H1 (cell line): ENCODE measurements at regions not wholly inside any gene's neighbourhood (a gene's known extent, or its start where the extent isn't known, plus 50 kb on each side); places are given as distances from the start of the nearest gene placed in this dataset.

Experiments used
- CTCF ChIP-seq, 3 experiments: IDR thresholded peaks; 1 replicate in 2 of 3; 2 replicates in 1 of 3; pipeline versions ENCODE4 v1.5.1 to v1.6.1; 2011; ENCODE audit warnings: low read length in 3 of 3, mild to moderate bottlenecking in 3 of 3, inconsistent platforms in 2 of 3, low read depth in 1 of 3, moderate library complexity in 1 of 3; ENCODE audit not compliant: insufficient read depth in 1 of 3; ENCODE audit errors: control extremely low read depth in 1 of 3
- EZH2 ChIP-seq: fragments of 200-600 bp; sonication (generic); IDR thresholded peaks from 2 replicates; pipeline ENCODE4 v1.7.1; 2012; ENCODE audit warnings: low read depth, mild to moderate bottlenecking, moderate library complexity, low read length, inconsistent platforms; ENCODE audit not compliant: severe bottlenecking
- GABPA ChIP-seq: IDR thresholded peaks from 2 replicates; pipeline ENCODE4 v1.6.1; 2011; ENCODE audit warnings: mild to moderate bottlenecking, low read length, moderate library complexity, borderline replicate concordance; ENCODE audit not compliant: insufficient read depth
- JUND ChIP-seq: IDR thresholded peaks from 2 replicates; pipeline ENCODE4 v1.6.1; 2011; ENCODE audit warnings: mild to moderate bottlenecking, improper control_type of control experiment, low read length
- POLR2AphosphoS5 ChIP-seq: IDR thresholded peaks from 2 replicates; pipeline ENCODE4 v1.6.1; 2011; ENCODE audit warnings: low read depth, low read length
- RAD21 ChIP-seq, 2 experiments: IDR thresholded peaks in 1 of 2; conservative IDR thresholded peaks in 1 of 2; 2 replicates each; pipeline ENCODE4 v1.6.1; 2011; ENCODE audit warnings: low read depth in 2 of 2, low read length in 2 of 2, improper control_type of control experiment in 1 of 2, inconsistent platforms in 1 of 2, mild to moderate bottlenecking in 1 of 2, moderate library complexity in 1 of 2
- RFX5 ChIP-seq: IDR thresholded peaks from 2 replicates; pipeline ENCODE4 v1.6.1; 2011; ENCODE audit warnings: low read depth, low read length, improper control_type of control experiment, borderline replicate concordance
- YY1 ChIP-seq: IDR thresholded peaks from 2 replicates; pipeline ENCODE4 v1.6.1; 2011; ENCODE audit warnings: low read depth, mild to moderate bottlenecking, low read length

- TF ChIP-seq EZH2 (no peak), YY1 (no peak), POLR2AphosphoS5 (no peak), CTCF (IDR thresholded peaks at IDR 0.05; ENCODE audit: control extremely low read depth in 1 of 3, insufficient read depth in 1 of 3, low read depth in 1 of 3, low read length in 3 of 3) (no peak), JUND (no peak), RFX5 (no peak), GABPA (no peak), RAD21 (IDR thresholded peaks at IDR 0.05 in 1 of 2, conservative IDR thresholded peaks at IDR 0.05 in 1 of 2; ENCODE audit: low read depth in 2 of 2, low read length in 2 of 2) (no peak)
Measured at GRCh38 chr1:82215853-82216175, 415.1 kb downstream of the ADGRL2 start.
